NOMO-1 treated with dmso at 0.1 percent for 144 hours (cell line): ENCODE measurements at regions not wholly inside any gene's neighbourhood (a gene's known extent, or its start where the extent isn't known, plus 50 kb on each side); places are given as distances from the start of the nearest gene placed in this dataset.
"Not testable (repeated sequence)": the region's sequence is repeated elsewhere in the genome, so short reads cannot be mapped to it uniquely, and the experiment has no call there.

Experiments used
- DNase-seq: peaks from one replicate; lab custom pipeline; 2025; ENCODE audit not compliant: unreplicated experiment; lab: John Stamatoyannopoulos, UW

DNA sequence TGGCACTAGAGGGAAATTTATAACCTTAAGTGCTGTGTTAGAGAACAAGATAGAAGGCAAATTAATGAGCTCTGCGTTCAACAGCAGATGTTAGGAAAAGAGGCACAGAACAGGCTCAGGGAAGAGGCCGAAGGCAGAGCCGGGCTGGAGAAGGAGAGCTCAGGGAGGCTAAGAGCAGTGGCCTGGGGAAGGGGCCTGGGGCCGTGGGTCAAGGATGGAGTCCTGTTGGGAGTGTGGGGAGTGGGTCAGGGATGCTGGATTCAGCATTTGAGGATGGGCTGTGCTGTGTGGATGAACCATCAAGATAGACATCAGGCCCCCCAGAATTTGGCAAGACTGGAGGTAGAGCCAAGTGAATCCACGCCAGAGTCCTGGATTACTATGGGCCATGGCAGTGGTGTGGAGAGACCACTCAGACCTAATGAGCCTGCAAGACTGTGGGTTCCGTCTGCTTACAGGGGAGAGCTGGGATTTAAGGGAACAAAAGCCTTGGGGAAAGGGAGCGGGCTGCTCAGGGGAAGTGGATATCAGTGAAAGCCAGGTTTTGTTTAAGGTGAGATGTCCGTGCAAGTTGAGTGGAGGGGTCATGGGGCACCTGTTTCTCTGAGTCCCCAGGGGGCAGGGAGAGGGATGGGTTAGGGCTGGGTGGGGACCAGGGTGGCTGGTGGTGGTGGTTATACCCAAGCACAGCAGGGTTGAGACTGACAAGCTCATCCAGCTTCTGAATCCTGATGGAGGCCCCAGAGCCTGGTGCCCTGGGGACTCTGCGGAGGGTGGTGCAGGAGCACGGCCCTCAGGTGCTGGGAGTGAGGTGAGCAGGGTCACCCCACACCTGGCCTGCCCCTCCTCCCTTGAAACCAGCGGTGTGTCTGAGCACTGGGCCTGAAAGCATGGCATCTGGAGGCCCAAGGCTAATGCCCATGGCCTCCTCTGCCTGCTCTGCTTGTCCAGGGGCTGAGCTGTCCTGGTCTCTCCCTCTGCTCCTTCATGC, 101.7 kb downstream of the BMS1 start:
- no peak for DNase-seq

DNA sequence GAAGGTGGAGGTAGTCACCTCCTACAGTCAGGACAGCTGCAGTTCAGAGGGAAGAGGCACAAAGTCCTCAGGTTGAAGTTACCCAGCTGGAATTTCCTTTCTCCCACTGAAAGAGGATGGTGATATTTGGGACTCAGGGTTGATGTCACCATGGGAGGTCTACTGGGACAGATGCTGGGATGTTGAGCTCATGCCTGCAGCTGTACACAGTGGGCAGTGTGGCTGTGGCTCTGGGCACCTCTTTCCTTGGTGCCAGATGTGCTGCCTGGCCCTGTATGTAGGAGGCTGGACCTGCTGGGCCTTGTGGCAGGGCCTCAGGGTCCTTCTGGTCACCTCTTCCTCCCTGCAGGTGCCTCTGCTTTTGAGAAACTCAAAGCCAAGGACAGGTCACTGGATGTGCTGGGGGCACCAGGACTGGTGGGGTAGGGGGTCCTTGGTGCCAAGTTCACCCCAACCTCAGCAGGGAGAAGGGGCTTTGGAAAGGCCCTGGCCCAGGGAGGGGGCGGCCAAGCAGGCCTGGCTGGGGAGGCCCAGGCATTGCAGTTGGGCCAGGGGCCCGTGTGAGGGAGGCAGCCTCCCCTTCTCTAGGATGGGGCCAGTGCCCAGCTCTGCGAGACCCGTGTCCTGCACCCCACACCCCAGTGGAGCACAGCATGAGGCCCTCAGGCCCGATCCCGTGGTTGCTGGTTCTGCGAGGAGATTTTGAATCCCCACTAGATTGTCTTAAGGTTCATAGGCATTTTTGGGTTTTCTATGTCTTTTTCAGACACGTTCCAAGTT, 103.1 kb downstream of the BMS1 start:
- no peak for DNase-seq

DNA sequence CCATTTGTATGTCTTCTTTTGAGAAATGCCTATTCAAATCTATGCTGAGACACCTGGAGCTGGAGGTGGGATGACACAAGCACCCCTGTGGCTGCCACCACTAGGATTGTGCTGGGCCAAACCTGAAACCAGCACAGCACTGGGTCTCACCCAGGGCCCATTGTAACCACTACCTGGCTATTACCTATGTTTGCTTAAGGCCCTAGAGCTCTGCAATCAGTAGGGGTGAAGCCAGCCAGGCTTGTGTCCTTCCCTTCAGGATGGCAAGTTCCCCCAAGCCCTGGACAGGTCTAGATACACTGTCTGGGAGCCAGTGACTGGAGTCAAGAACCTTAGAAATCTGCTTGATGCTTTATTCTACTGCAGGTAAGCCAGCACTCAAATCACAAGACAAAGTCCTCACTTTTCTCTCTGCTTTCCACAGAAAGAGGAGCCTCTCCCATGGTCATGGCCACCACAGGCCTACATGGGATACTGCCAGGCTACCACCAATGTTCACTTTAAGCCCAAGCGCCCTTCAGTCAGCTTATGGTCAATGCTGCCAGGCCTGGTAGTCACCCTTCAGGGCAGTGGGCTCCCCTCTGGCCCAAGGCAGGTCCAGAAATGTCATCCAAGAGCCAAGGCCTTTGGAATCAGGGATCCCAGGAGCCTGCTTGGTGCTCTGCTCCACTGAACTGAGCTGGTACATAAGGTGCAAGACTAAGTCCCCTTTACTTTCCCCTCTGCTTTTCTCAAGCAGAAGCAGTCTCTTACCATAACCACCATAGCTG, 105.3 kb downstream of the BMS1 start:
- DNase-seq: no peak

DNA sequence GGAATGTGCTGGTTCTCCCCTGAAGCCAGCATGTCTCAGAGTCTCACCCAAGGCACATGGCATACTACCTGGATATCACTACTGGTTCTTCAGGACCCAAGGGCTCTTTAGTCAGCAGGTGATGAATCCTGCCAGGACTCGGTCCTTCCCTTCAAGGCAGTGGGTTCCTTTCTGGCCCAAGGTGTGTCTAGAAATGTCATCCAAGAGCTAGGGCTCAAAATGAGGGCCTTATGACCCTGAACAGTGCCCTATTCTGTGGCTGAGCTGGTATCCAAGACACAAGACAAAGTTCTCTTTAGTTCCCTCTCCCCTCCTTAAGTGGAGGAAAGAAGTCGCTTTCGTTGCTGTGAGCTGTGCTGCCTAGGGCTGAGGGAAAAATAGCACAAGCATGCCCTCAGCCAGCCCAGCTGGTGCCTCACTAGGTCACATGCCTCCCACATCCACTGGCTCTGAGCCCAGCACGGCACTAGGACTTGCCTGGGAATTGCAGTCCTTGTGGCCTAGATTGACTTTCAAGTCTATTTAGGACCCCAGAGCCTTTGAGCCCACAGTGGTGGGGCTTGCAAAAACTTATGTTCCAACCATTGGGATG, 106.0 kb downstream of the BMS1 start:
- DNase-seq: no peak

DNA sequence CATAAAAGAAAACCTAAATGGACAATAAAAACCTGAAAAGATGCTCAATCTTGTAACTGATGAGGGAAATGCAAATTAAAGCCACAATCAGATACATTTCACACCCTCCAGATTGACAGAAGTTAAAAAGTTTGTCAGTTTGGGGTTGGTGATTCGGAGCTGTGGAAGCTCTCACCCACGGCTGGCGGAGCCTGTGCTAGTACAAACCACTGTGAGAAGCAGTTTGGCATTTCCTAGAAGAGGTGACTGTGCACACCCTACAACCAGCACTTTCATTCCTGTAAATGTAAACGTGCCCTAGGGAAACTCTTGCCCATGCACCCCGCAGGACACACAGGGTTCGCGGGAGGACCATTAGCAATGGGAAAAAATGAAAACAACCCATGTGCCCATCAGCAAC, 114.1 kb downstream of the BMS1 start:
- no peak for DNase-seq

DNA sequence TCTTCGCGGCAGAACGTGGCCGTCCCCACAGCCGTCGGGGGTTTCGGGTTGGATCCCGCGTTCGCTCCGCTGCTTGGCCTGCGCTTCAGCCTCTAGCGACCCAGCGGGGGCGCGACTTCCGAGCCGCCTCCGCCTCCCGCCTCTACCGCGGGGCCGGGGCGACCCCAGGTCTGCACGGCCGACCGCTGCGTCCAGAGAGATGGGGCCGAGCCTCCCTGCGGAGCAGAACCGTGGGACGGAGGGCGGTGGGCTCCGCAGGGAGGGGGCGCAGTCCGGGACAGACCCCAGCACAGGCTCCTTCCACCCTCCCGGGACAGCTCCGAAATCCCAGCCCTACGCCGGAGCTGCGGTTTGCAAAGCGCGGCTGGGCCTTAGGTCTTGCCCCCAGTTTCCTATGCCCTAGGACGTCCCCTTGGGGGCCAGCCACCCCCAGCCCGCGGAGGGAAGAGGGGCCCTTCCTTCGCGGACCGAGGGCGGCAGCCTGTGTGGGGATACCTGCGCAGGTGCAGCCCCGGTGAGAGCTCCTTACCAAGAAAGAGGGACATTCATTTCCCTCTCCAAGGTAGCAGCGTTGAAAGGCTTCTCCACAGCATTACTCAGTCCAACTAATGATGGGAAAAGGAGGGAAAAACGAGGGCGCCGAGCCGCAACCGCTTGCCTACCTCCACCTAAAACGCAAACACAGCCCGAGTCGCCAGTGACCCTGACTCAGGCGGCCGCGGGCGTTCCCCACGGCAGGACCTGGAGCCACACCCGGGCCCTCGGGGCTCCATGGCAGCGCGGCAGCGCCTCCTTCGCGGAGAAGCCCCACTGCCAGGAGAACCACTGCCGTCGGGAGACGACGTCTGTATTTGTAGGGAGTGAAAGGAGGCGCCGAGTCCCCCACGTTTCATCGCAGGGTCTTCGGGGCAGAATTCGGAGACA, 115.7 kb downstream of the BMS1 start:
- no peak for DNase-seq

DNA sequence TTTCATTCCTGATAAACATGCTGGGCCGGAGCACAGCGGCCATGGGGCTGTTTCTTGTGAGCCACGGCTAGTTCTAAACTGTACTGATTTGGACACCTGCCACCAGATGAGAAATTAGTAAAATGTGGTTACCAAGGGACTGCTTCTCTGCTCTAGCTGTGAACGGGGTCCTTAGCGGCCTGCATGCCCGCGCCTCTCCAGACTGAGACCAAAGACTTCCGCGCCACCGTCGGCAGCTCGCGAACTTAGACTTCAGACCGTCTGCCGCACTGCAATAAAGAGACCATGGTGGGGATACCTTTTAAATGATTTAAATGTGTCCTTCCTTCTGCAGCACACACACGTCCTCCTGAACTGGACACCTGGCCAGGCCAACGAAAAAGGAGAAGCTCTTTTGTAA, 116.4 kb downstream of the BMS1 start:
- no peak for DNase-seq

DNA sequence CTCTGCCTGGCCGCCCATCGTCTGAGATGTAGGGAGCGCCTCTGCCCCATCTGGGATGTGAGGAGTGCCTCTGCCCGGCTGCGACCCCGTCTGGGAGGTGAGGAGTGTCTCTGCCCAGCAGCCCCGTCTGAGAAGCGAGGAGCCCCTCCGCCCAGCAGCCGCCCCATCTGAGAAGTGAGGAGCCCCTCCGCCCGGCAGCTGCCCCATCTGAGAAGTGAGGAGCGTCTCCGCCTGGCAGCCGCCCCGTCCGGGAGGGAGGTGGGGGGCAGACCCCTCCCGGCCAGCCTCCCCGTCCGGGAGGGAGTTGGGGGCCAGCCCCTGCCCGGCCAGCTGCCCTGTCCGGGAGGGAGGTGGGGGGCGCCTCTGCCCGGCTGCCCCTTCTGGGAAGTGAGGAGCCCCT, 117.8 kb downstream of the BMS1 start:
- DNase-seq: not testable (repeated sequence)

DNA sequence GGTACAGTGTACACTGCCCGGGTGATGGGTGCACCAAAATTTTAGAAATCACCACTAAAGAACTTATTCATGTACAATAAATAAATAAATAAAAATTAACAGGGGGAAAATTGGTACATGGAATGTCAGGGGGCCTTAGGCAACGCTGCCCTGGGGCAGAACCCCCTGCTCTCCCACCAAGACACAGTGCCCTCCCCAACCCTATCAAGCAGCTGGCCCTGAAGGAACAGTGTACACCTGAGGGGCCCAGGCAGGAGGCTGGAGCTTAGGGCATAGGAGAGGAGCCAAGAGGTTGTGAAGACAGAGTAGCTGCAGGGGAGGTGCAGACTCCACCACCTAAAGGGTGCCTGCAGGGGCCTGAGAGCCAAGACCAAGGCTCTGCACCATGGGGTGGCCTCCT, 128.8 kb downstream of the BMS1 start:
- DNase-seq: no peak

DNA sequence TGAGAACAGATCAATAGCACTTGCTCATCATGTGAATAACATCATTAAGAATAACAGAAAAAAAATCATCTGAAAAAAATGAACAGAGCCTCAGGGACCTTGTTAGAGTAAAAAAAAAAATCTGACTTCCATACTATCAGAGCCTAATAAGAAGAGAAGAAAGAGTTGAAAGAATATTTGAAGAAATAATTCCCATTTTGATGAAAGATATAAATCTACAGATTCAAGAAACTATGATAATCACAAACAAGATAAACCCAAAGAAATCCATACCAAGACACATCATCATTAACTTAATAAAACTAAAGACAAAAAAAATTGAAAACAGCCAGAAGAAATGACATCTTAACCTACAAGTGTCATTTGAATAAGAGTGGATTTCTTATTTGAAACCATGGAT, 134.4 kb downstream of the BMS1 start:
- no peak for DNase-seq

DNA sequence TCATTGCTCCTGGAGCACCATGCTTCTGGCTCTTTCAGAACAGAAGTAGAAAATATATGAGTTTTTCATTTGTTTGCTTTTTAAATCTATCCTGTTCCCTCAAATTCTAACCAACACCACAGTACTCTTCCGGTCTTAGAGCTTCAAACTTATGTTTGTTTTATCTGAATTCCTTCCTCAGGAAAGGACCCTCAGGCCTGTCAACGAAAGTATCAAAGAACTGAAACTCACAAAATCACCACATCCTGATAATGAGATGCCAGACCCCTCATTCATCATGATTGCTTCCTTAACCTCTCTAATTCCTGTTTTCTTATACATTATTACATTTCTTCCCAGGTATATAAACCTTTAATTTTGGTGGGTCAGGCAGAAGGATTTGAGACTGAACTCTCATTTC, 135.2 kb downstream of the BMS1 start:
- DNase-seq: no peak

DNA sequence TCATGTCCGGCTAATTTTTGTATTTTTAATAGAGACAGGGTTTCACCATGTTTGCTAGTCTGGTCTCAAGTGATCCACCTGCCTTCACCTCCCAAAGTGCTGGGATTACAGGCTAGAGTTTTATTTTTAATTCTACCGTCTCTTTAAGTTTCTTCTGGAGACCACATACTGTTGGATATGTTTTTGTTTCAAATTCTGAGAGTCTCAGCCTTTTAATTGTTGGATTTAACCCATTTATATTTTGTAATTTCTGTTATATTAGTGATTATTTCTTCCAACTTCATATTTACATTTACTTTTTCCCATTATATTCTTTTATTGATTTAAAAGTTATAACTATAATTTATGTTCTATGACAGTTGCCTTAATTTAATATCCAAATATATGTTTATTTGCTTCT, 139.4 kb downstream of the BMS1 start:
- DNase-seq: no peak

DNA sequence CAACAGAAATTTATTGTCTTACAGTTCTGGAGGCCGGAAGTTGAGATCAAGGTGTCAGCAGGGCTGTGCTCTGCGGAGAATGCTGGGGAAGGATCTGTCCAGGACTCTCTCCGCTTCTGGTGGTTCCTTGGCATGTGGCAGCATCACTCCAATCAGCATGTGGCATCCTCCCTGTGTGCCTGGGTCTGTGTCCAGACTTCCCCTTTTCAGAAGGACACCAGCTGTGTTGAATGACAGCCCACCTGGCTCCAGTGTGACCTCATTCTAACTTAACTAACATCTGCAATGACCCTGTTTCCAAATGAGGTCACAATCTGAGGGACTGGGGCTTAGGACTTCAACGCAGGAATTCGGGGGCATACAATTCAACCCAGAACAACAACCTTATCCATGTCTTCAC, 141.9 kb downstream of the BMS1 start:
- DNase-seq: no peak

DNA sequence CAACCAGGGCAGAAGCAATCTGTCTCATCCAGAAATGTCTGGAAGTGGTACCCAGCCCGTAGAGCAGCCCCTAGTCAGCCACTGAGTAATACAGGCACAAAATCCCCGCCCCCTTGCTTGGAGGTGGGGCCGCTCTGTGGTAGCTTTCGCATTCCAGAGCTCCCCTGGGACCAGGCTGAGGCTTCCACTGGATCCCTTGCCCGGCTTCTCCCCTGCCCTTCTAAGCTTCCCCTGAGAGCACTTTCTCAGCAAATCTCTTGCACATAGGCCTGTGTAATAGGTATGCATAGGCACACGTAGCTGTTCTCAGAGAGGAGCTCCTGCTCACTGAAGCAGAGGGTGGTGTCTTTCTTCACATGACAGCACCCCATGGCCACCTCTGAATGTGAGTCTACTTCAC, 144.2 kb downstream of the BMS1 start:
- no peak for DNase-seq

DNA sequence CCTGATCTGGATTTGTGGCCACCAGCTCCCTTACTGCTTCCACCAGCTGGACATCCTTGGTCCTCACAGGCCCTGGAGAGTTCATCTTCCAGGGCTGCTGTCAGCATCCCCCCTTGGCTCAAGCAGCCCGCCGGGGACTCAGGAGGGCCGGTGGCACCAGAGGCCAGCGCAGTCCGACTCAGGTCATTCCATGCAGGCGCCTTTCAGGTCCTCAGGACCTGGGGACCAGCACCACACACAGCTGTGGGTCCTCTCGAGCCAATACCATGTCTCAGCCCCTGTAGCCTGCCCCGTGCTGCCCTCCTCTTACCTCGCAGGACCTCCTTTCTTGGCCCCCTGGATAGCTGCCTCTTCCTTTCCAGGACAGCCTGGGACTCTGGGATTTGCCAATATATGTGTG, 145.5 kb downstream of the BMS1 start:
- DNase-seq: no peak

DNA sequence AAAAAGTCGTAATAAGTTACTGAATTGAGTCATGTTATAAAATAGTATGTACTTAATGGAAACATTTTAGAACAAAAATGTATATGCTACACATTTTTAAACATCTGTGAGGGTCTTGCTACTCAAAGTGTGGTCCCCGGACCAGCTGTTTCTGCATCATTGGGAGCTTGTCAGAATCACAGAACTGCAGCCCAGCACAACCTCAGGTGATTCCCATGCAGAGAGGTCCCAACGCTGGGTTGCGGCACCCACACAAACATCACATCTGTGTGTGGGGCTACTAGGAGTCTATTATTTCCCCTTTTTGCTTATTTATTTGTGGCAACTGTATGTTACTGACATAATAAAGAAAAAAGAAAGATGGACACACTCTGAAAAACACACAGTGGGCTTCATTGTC, 146.6 kb downstream of the BMS1 start:
- no peak for DNase-seq

DNA sequence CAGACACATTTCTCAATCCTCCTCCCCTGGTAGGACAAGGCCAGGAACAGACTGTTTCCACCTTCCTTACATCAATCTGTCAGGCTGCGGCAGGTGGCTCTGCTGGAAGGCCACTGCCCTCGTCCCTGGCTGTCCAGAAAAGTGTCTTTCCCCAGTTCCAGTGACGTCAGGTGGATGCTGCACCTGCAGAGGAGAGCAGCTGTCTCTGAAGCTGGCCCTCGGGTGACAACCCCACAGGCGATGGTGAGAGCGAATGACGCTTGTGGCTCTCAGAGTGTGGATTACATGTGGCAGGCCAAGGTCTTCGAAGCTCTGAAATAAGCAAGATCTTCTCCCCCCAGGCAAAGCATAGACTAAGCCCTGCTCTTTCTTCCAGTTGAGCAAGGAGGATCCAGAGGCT, 146.9 kb upstream of the RET start:
- no peak for DNase-seq

DNA sequence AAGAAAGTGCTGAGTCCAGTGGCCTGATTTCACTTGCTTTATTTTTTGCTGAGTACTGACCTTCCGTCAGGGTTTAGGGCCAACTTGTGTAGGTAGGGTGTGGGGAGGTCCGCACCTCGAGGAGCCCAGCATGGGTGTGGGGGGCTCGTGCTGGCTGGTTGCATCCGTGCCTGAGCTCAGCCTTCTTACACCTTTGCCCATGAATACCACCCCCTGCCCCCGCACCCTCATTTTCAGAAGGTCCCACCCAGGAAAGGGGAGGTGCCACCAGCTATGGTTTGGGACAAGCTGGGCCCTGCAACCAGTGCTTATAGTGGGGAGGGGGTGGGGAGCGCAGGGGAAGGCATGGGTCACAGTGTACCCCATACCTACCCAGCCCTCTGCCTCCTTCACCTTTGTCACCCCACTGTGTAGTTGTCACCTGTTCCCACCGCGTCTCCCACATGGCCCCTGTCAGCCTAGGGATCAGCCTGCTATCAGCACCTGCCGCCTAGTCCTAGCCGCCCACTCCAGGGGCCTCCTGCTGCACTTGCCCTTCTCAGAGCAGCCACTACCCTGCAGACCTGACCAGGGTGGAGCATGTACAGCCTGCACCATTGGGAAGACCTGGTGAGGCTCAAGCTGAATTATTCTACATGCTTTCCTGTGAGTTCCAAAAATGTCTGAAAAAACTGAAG, 146.2 kb upstream of the RET start:
- no peak for DNase-seq

DNA sequence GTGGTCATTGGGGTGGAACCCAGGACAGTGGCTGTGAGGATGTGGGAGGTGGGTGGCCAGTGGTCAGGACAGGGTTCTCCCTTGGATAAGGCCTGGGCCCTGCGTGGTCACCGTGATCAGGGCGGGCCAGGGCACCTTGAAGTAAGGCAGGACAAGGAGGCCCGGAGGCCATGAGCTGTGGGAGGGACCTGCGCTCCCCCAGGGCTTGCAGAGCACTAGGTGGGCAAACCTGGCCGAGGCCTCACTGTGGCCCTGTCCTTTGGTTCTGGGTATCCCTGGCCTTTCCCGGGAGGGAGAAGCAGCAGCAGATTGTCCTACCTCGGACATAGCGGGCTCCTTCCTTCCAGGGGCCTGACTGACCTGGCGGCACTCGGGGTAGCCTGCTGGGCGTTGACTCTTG, 144.8 kb upstream of the RET start:
- no peak for DNase-seq
